CD14-positive monocyte (primary cell): ENCODE measurements at regions not wholly inside any gene's neighbourhood (a gene's known extent, or its start where the extent isn't known, plus 50 kb on each side); places are given as distances from the start of the nearest gene placed in this dataset.

Experiments
- DNase-seq, 3 donors: peaks; one replicate each; pipeline ENCODE4 v3.0.0-alpha.2; 2011 to 2022
- H2AFZ ChIP-seq: 2 replicates; pipeline ENCODE4 v1.6.0; 2012; ENCODE audit warnings: mild to moderate bottlenecking, low read depth, low read length, inconsistent platforms; ENCODE audit not compliant: insufficient read depth, poor library complexity, severe bottlenecking
- H3K27ac ChIP-seq, 2 donors: 1 replicate in 1 of 2; 2 replicates in 1 of 2; pipeline ENCODE4 v1.5.1; 2012 to 2013; ENCODE audit warnings: low read length in 2 of 2, control low read depth in 1 of 2, inconsistent platforms in 1 of 2, low read depth in 1 of 2, mild to moderate bottlenecking in 1 of 2
- H3K27me3 ChIP-seq, 2 donors: one replicate each; pipeline versions ENCODE4 v1.6.0 to v1.6.1; 2011 to 2013; ENCODE audit warnings: low read length in 2 of 2; ENCODE audit not compliant: control insufficient read depth in 2 of 2, insufficient read depth in 2 of 2
- H3K36me3 ChIP-seq, 2 donors: replicated peaks in 1 of 2; 1 replicate in 1 of 2; 2 replicates in 1 of 2; pipeline versions ENCODE4 v1.5.1 to v1.6.1; 2012 to 2013; ENCODE audit warnings: low read length in 2 of 2, control low read depth in 1 of 2, inconsistent platforms in 1 of 2, mild to moderate bottlenecking in 1 of 2; ENCODE audit not compliant: insufficient read depth in 2 of 2, control insufficient read depth in 1 of 2
- H3K4me1 ChIP-seq, 2 donors: 1 replicate in 1 of 2; 2 replicates in 1 of 2; pipeline versions ENCODE4 v1.5.1 to v1.6.1; 2012 to 2013; ENCODE audit warnings: low read length in 2 of 2, control low read depth in 1 of 2, inconsistent platforms in 1 of 2, mild to moderate bottlenecking in 1 of 2, moderate library complexity in 1 of 2; ENCODE audit not compliant: insufficient read depth in 2 of 2, control insufficient read depth in 1 of 2
- H3K4me2 ChIP-seq: replicated peaks from 2 replicates; pipeline ENCODE3; 2012; ENCODE audit warnings: low read length, moderate library complexity, mild to moderate bottlenecking; ENCODE audit not compliant: poor library complexity, severe bottlenecking; ENCODE audit errors: extremely low read depth
- H3K4me3 ChIP-seq, 3 experiments: fragments of 200-600 bp in 1 of 3; sonication (generic) in 1 of 3; replicated peaks in 1 of 3; 1 replicate in 2 of 3; 2 replicates in 1 of 3; pipeline ENCODE4 v1.5.1; 2011 to 2013; ENCODE audit warnings: low read length in 3 of 3, mild to moderate bottlenecking in 3 of 3, control low read depth in 2 of 3, low read depth in 2 of 3, inconsistent platforms in 1 of 3, moderate library complexity in 1 of 3
- H3K79me2 ChIP-seq: 2 replicates; pipeline ENCODE4 v1.6.0; 2012; ENCODE audit warnings: mild to moderate bottlenecking, control low read depth, inconsistent platforms, low read length, moderate library complexity; ENCODE audit not compliant: insufficient read depth
- H3K9ac ChIP-seq: 2 replicates; pipeline ENCODE4 v1.6.0; 2017; ENCODE audit warnings: low read length, mild to moderate bottlenecking; ENCODE audit not compliant: insufficient read depth, poor library complexity, severe bottlenecking
- H3K9me3 ChIP-seq, 2 donors: replicated peaks in 1 of 2; 1 replicate in 1 of 2; 2 replicates in 1 of 2; pipeline versions ENCODE4 v1.5.1 to v1.6.1; 2012 to 2013; ENCODE audit warnings: low read length in 2 of 2, control low read depth in 1 of 2; ENCODE audit not compliant: control insufficient read depth in 1 of 2, insufficient read depth in 1 of 2
- H4K20me1 ChIP-seq: 2 replicates; pipeline ENCODE4 v1.6.0; 2012; ENCODE audit warnings: mild to moderate bottlenecking, low read length, control low read depth, moderate library complexity; ENCODE audit not compliant: insufficient read depth
- H3K27ac Mint-ChIP-seq, 7 donors: one replicate each; pipeline ENCODE4 v1.8.0; 2020; ENCODE audit warnings: mild to moderate bottlenecking in 7 of 7, mixed read lengths in 7 of 7, moderate library complexity in 6 of 7, inconsistent platforms in 2 of 7
- H3K27me3 Mint-ChIP-seq, 3 donors: one replicate each; pipeline ENCODE4 v1.8.0; 2021 to 2022; ENCODE audit warnings: low read depth in 3 of 3, mild to moderate bottlenecking in 3 of 3, mixed read lengths in 3 of 3, moderate library complexity in 3 of 3, inconsistent platforms in 1 of 3
- H3K36me3 Mint-ChIP-seq, 2 donors: one replicate each; pipeline ENCODE4 v1.8.0; 2020; ENCODE audit warnings: mixed read lengths in 2 of 2, inconsistent platforms in 1 of 2, mild to moderate bottlenecking in 1 of 2
- H3K4me1 Mint-ChIP-seq: one replicate; pipeline ENCODE4 v1.8.0; 2020; ENCODE audit warnings: mild to moderate bottlenecking, mixed read lengths
- H3K4me3 Mint-ChIP-seq, 2 donors: one replicate each; pipeline ENCODE4 v1.8.0; 2020; ENCODE audit warnings: mild to moderate bottlenecking in 2 of 2, mixed read lengths in 2 of 2, moderate library complexity in 1 of 2
- H3K9me3 Mint-ChIP-seq, 7 donors: one replicate each; pipeline ENCODE4 v1.8.0; 2020 to 2022; ENCODE audit warnings: mixed read lengths in 7 of 7, mild to moderate bottlenecking in 6 of 7, moderate library complexity in 6 of 7, inconsistent platforms in 2 of 7
- whole genome bisulfite sequencing: methylation state at CpG from one replicate; pipeline ENCODE4 v1.1.5; 2013; ENCODE audit warnings: missing lambda C conversion rate; ENCODE audit not compliant: insufficient coverage; 5-methylcytosine and 5-hydroxymethylcytosine counted together
- intact Hi-C, 2 donors: fragments of 100-400 bp; cut with micrococcal nuclease; formaldehyde crosslinking; loops; one replicate each; pipeline versions ENCODE4 v1.15.0 to v1.15.1; 2023
- TF ChIP-seq, protein P1 (sequence below): fragments of 200-600 bp; IDR thresholded peaks from one replicate; pipeline ENCODE4 v1.8.0; 2022; ENCODE audit warnings: antibody characterized with exemption, mild to moderate bottlenecking

DNA sequence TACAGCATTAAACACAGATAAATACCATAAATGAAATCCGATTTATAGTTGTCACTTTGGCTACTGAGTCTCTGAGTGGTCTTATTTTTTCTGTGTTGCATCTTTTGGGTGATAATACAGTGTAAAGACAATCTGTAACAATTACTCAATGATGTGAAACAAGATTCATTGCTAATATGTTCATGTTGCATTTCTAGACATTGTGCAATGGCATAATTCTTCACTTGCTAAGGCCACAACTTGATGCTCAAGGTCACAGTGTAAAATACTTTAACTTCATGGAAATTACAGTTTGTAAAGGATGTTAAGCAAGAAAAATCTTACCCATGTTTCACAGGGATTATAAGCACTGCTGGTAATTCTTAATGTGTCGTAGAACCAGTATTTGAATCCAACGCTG, 74.9 kb upstream of the SMLR1 start:
- TF ChIP-seq, protein P1, sequence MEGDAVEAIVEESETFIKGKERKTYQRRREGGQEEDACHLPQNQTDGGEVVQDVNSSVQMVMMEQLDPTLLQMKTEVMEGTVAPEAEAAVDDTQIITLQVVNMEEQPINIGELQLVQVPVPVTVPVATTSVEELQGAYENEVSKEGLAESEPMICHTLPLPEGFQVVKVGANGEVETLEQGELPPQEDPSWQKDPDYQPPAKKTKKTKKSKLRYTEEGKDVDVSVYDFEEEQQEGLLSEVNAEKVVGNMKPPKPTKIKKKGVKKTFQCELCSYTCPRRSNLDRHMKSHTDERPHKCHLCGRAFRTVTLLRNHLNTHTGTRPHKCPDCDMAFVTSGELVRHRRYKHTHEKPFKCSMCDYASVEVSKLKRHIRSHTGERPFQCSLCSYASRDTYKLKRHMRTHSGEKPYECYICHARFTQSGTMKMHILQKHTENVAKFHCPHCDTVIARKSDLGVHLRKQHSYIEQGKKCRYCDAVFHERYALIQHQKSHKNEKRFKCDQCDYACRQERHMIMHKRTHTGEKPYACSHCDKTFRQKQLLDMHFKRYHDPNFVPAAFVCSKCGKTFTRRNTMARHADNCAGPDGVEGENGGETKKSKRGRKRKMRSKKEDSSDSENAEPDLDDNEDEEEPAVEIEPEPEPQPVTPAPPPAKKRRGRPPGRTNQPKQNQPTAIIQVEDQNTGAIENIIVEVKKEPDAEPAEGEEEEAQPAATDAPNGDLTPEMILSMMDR, result no peak
- H3K9ac ChIP-seq, result no peak overlapping the region
- Mint-ChIP-seq H3K36me3 (no peaks in the 10 kb centered on the region), H3K27me3 (peaks cover 0 to 3% (median 0%) of the 10 kb centered on the region in 3 donors), H3K27ac (no peak overlapping the region), H3K4me3 (no peak overlapping the region), H3K4me1 (no peaks in the 10 kb centered on the region), H3K9me3 (peaks cover 4 to 17% (median 13%) of the 10 kb centered on the region in 7 donors)
- no peaks in the 10 kb centered on the region for H3K27me3 ChIP-seq
- intact Hi-C loops, result no loop called here
- H3K79me2 ChIP-seq, result no peaks in the 10 kb centered on the region
- H2AFZ ChIP-seq, result no peak overlapping the region
- WGBS, result no CpG with 5 or more reads among the region's 3 CpGs
- H3K4me3 ChIP-seq, result no peak overlapping the region
- H3K36me3 ChIP-seq, result no peaks in the 10 kb centered on the region
- H3K9me3 ChIP-seq, result peaks cover 12 to 16% of the 10 kb centered on the region in 2 donors
- H4K20me1 ChIP-seq, result no peaks in the 10 kb centered on the region
- no peak overlapping the region for H3K27ac ChIP-seq
- no peaks in the 10 kb centered on the region for H3K4me1 ChIP-seq
- DNase-seq, result no peak
- H3K4me2 ChIP-seq, result no peak overlapping the region

DNA sequence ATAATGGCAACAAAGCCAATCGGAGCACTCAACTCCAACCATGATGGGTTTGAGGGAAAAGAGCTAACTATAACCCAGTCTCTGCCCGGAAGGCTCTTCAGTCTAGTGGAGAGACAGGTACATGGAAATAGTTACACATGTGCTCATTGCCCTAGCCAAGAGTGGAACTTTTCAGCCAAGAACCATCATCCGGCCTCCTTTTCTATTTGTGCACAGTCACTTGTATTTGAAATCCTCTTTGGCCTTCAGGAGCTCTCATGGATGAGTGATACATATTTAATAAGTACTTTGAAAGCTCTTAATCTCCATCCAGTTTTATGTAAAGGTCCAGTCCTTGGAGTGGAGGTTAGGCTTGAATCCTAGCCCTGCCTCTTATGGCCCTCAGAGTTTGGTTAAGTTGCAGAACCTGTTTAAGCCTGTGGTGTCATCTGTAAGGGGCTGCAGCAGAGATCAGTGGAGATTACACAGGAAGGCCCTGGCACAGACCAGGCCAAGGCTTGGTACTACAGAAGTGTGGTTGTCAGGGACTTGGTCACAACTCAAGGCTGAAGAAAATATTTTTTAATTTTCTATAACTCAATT, 72.3 kb upstream of the SMLR1 start:
- Histone ChIP-seq H2AFZ (no peak overlapping the region), H4K20me1 (no peaks in the 10 kb centered on the region), H3K4me1 (no peaks in the 10 kb centered on the region), H3K9me3 (peaks cover 2 to 5% of the 10 kb centered on the region in 2 donors), H3K4me2 (no peak overlapping the region), H3K27me3 (no peaks in the 10 kb centered on the region), H3K27ac (no peak overlapping the region), H3K79me2 (no peaks in the 10 kb centered on the region), H3K4me3 (no peak overlapping the region), H3K36me3 (no peaks in the 10 kb centered on the region), H3K9ac (no peak overlapping the region)
- TF ChIP-seq, protein P1, result no peak
- Mint-ChIP-seq H3K27me3 (peaks cover 0 to 1% (median 0%) of the 10 kb centered on the region in 3 donors), H3K27ac (no peak overlapping the region), H3K36me3 (no peaks in the 10 kb centered on the region), H3K4me3 (no peak overlapping the region), H3K9me3 (peaks cover 0 to 6% (median 4%) of the 10 kb centered on the region in 7 donors), H3K4me1 (no peaks in the 10 kb centered on the region)
- DNase-seq, result no peak
- intact Hi-C loops, result no loop called here
- no CpG with 5 or more reads among the region's 3 CpGs for WGBS
